GM12878 (cell line): ENCODE measurements at regions not wholly inside any gene's neighbourhood (a gene's known extent, or its start where the extent isn't known, plus 50 kb on each side); places are given as distances from the start of the nearest gene placed in this dataset.

ENCODE experiments used
- ATF7 ChIP-seq: fragments of 450-650 bp; IDR thresholded peaks from 2 replicates; pipeline ENCODE4 v1.6.1; 2016; ENCODE audit warnings: low read depth, mild to moderate bottlenecking
- CHD2 ChIP-seq: IDR thresholded peaks from 2 replicates; pipeline ENCODE4 v1.6.1; 2011; ENCODE audit warnings: low read depth, low read length, improper control_type of control experiment, borderline replicate concordance
- CHD4 ChIP-seq: fragments of 200-600 bp; sonication (generic); IDR thresholded peaks from 2 replicates; pipeline ENCODE4 v1.6.1; 2016; ENCODE audit warnings: mild to moderate bottlenecking
- EP300 ChIP-seq, 2 experiments: fragments of 150-350 bp in 1 of 2; IDR thresholded peaks; 2 replicates each; pipeline ENCODE4 v1.6.1; 2011 to 2012; ENCODE audit warnings: low read depth in 2 of 2, low read length in 2 of 2, borderline replicate concordance in 1 of 2, improper control_type of control experiment in 1 of 2, inconsistent platforms in 1 of 2; ENCODE audit not compliant: control insufficient read depth in 1 of 2
- FOXK2 ChIP-seq: fragments of 450-650 bp; IDR thresholded peaks from 2 replicates; pipeline ENCODE4 v1.6.1; 2017; ENCODE audit warnings: mild to moderate bottlenecking, moderate library complexity
- HDAC6 ChIP-seq: fragments of 200-600 bp; sonication (generic); IDR thresholded peaks from one replicate; pipeline ENCODE4 v1.8.0; 2017; ENCODE audit warnings: antibody characterized with exemption; ENCODE audit not compliant: unreplicated experiment
- NBN ChIP-seq: fragments of 450-650 bp; IDR thresholded peaks from 2 replicates; pipeline ENCODE4 v1.6.1; 2016
- NFXL1 ChIP-seq: fragments of 450-650 bp; IDR thresholded peaks from 2 replicates; pipeline ENCODE4 v1.6.1; 2017; ENCODE audit warnings: antibody characterized with exemption, mild to moderate bottlenecking, borderline replicate concordance
- NR2C1 ChIP-seq: fragments of 450-650 bp; IDR thresholded peaks from 2 replicates; pipeline ENCODE4 v1.6.1; 2017; ENCODE audit warnings: antibody characterized with exemption, mild to moderate bottlenecking, moderate library complexity
- NRF1 ChIP-seq: conservative IDR thresholded peaks from 2 replicates; pipeline ENCODE4 v1.6.1; 2011; ENCODE audit warnings: mild to moderate bottlenecking, low read depth, low read length, improper control_type of control experiment
- PAX8 ChIP-seq: fragments of 450-650 bp; IDR thresholded peaks from 2 replicates; pipeline ENCODE4 v1.6.1; 2017; ENCODE audit warnings: mild to moderate bottlenecking, moderate library complexity
- POLR2AphosphoS2 ChIP-seq: IDR thresholded peaks from 2 replicates; pipeline ENCODE4 v1.6.1; 2011; ENCODE audit warnings: low read depth, mild to moderate bottlenecking, low read length, improper control_type of control experiment, moderate library complexity
- RAD21 ChIP-seq: IDR thresholded peaks from 2 replicates; pipeline ENCODE4 v1.6.1; 2011; ENCODE audit warnings: mild to moderate bottlenecking, low read depth, low read length, moderate library complexity; ENCODE audit not compliant: insufficient read depth
- RCOR1 ChIP-seq: conservative IDR thresholded peaks from 2 replicates; pipeline ENCODE4 v1.6.1; 2012; ENCODE audit warnings: low read depth, low read length, improper control_type of control experiment
- SIN3A ChIP-seq: IDR thresholded peaks from 2 replicates; pipeline ENCODE4 v1.6.1; 2012; ENCODE audit warnings: low read depth, low read length, improper control_type of control experiment
- SPI1 ChIP-seq: IDR thresholded peaks from 2 replicates; pipeline ENCODE4 v1.6.1; 2011; ENCODE audit warnings: low read depth, mild to moderate bottlenecking, low read length, moderate library complexity, borderline replicate concordance; ENCODE audit not compliant: insufficient read depth
- SUZ12 ChIP-seq: fragments of 200-600 bp; sonication (generic); IDR thresholded peaks from one replicate; pipeline ENCODE4 v1.6.1; 2018; ENCODE audit warnings: antibody characterized with exemption, mild to moderate bottlenecking; ENCODE audit not compliant: unreplicated experiment
- ZNF24 ChIP-seq: fragments of 450-650 bp; IDR thresholded peaks from 2 replicates; pipeline ENCODE4 v1.6.1; 2017; ENCODE audit warnings: antibody characterized with exemption, mild to moderate bottlenecking
- TF ChIP-seq, protein P1 (sequence below): IDR thresholded peaks from 2 replicates; pipeline ENCODE4 v1.6.1; 2012; ENCODE audit warnings: low read depth, low read length, improper control_type of control experiment
- TF ChIP-seq, protein P2 (sequence below): IDR thresholded peaks from 2 replicates; pipeline ENCODE4 v1.6.1; 2011; ENCODE audit warnings: borderline replicate concordance, low read depth, mild to moderate bottlenecking, moderate library complexity, low read length; ENCODE audit not compliant: insufficient read depth, poor library complexity, severe bottlenecking
- TF ChIP-seq, protein P3 (sequence below): IDR thresholded peaks from 2 replicates; pipeline ENCODE4 v1.6.1; 2012; ENCODE audit warnings: low read length, inconsistent platforms
- TF ChIP-seq, protein P4 (sequence below): IDR thresholded peaks from 2 replicates; pipeline ENCODE4 v1.6.1; 2011; ENCODE audit warnings: mild to moderate bottlenecking, low read depth, low read length, moderate library complexity; ENCODE audit not compliant: insufficient replicate concordance
- TF ChIP-seq, protein P5 (sequence below): fragments of 450-650 bp; IDR thresholded peaks from 2 replicates; pipeline ENCODE4 v1.6.1; 2017; ENCODE audit warnings: mild to moderate bottlenecking, moderate library complexity

DNA sequence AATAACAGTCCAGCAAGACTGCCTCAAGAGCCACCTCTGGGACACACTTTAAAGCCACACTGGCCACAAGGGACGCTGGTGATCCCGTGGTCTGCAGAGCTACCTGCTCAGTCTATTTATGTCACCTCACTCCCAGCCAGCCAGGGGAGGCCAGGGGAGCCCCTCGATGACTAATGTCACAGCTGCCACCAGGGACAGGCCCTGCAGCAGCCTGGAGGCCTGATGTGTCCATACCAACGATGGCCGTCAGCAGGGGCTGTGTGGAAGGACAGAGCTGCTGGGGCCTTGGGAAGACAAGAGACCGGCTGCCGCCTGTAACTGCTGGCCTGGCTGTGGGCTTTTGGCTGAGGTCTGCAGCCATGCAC, 71.0 kb downstream of the SIK1 start (continued):
- TF ChIP-seq SUZ12 (no peak), CHD2 (no peak), ZNF24 (no peak), HDAC6 (no peak), FOXK2 (no peak), EP300 (IDR thresholded peaks at IDR 0.05; ENCODE audit: borderline replicate concordance in 1 of 2, control insufficient read depth in 1 of 2, low read depth in 2 of 2, low read length in 2 of 2) (no peak), NFXL1 (no peak), RCOR1 (no peak), SPI1 (no peak), CHD4 (no peak), NR2C1 (no peak), PAX8 (no peak), SIN3A (no peak), NRF1 (no peak), POLR2AphosphoS2 (no peak), ATF7 (peak; percentile 55; the same call in 1 of the 2 replicates), NBN (0 out of 2 replicates have a peak, but pooled peaks have one; percentile 51), RAD21 (peak; percentile 54)
- TF ChIP-seq, protein P1, sequence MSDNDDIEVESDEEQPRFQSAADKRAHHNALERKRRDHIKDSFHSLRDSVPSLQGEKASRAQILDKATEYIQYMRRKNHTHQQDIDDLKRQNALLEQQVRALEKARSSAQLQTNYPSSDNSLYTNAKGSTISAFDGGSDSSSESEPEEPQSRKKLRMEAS = no peak
- TF ChIP-seq, protein P2, sequence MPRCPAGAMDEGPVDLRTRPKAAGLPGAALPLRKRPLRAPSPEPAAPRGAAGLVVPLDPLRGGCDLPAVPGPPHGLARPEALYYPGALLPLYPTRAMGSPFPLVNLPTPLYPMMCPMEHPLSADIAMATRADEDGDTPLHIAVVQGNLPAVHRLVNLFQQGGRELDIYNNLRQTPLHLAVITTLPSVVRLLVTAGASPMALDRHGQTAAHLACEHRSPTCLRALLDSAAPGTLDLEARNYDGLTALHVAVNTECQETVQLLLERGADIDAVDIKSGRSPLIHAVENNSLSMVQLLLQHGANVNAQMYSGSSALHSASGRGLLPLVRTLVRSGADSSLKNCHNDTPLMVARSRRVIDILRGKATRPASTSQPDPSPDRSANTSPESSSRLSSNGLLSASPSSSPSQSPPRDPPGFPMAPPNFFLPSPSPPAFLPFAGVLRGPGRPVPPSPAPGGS = no peak
- TF ChIP-seq, protein P3, sequence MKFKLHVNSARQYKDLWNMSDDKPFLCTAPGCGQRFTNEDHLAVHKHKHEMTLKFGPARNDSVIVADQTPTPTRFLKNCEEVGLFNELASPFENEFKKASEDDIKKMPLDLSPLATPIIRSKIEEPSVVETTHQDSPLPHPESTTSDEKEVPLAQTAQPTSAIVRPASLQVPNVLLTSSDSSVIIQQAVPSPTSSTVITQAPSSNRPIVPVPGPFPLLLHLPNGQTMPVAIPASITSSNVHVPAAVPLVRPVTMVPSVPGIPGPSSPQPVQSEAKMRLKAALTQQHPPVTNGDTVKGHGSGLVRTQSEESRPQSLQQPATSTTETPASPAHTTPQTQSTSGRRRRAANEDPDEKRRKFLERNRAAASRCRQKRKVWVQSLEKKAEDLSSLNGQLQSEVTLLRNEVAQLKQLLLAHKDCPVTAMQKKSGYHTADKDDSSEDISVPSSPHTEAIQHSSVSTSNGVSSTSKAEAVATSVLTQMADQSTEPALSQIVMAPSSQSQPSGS = no peak
- TF ChIP-seq, protein P4, sequence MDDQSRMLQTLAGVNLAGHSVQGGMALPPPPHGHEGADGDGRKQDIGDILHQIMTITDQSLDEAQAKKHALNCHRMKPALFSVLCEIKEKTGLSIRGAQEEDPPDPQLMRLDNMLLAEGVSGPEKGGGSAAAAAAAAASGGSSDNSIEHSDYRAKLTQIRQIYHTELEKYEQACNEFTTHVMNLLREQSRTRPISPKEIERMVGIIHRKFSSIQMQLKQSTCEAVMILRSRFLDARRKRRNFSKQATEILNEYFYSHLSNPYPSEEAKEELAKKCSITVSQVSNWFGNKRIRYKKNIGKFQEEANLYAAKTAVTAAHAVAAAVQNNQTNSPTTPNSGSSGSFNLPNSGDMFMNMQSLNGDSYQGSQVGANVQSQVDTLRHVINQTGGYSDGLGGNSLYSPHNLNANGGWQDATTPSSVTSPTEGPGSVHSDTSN = no peak
- TF ChIP-seq, protein P5, sequence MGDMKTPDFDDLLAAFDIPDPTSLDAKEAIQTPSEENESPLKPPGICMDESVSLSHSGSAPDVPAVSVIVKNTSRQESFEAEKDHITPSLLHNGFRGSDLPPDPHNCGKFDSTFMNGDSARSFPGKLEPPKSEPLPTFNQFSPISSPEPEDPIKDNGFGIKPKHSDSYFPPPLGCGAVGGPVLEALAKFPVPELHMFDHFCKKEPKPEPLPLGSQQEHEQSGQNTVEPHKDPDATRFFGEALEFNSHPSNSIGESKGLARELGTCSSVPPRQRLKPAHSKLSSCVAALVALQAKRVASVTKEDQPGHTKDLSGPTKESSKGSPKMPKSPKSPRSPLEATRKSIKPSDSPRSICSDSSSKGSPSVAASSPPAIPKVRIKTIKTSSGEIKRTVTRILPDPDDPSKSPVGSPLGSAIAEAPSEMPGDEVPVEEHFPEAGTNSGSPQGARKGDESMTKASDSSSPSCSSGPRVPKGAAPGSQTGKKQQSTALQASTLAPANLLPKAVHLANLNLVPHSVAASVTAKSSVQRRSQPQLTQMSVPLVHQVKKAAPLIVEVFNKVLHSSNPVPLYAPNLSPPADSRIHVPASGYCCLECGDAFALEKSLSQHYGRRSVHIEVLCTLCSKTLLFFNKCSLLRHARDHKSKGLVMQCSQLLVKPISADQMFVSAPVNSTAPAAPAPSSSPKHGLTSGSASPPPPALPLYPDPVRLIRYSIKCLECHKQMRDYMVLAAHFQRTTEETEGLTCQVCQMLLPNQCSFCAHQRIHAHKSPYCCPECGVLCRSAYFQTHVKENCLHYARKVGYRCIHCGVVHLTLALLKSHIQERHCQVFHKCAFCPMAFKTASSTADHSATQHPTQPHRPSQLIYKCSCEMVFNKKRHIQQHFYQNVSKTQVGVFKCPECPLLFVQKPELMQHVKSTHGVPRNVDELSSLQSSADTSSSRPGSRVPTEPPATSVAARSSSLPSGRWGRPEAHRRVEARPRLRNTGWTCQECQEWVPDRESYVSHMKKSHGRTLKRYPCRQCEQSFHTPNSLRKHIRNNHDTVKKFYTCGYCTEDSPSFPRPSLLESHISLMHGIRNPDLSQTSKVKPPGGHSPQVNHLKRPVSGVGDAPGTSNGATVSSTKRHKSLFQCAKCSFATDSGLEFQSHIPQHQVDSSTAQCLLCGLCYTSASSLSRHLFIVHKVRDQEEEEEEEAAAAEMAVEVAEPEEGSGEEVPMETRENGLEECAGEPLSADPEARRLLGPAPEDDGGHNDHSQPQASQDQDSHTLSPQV = no peak
